Liver (tissue), 8 donors: ENCODE measurements at regions not wholly inside any gene's neighbourhood (a gene's known extent, or its start where the extent isn't known, plus 50 kb on each side); places are given as distances from the start of the nearest gene placed in this dataset.

Source experiments
- DNase-seq: peaks from one replicate; pipeline ENCODE4 v3.0.0-alpha.2; 2017; ENCODE audit warnings: low spot score
- H3K27ac ChIP-seq, 2 donors: one replicate each; pipeline ENCODE4 v1.7.0; 2013; ENCODE audit warnings: inconsistent platforms in 2 of 2, low read length in 2 of 2, control low read depth in 1 of 2, low read depth in 1 of 2, mild to moderate bottlenecking in 1 of 2
- H3K27me3 ChIP-seq, 4 donors: one replicate each; pipeline versions ENCODE4 v1.6.1 to v1.7.0; 2013; ENCODE audit warnings: low read length in 3 of 4, inconsistent platforms in 1 of 4, mild to moderate bottlenecking in 1 of 4, moderate library complexity in 1 of 4; ENCODE audit not compliant: control insufficient read depth in 4 of 4, insufficient read depth in 4 of 4
- H3K36me3 ChIP-seq, 4 donors: one replicate each; pipeline versions ENCODE4 v1.6.1 to v1.7.0; 2013; ENCODE audit warnings: low read length in 3 of 4, mild to moderate bottlenecking in 3 of 4, low read depth in 1 of 4, moderate library complexity in 1 of 4; ENCODE audit not compliant: control insufficient read depth in 4 of 4, insufficient read depth in 3 of 4
- H3K4me1 ChIP-seq, 4 donors: one replicate each; pipeline versions ENCODE4 v1.6.1 to v1.7.0; 2013; ENCODE audit warnings: low read length in 3 of 4, mild to moderate bottlenecking in 3 of 4, moderate library complexity in 1 of 4; ENCODE audit not compliant: control insufficient read depth in 4 of 4, insufficient read depth in 4 of 4
- H3K4me3 ChIP-seq, 3 donors: one replicate each; pipeline versions ENCODE4 v1.6.1 to v1.7.0; 2013; ENCODE audit warnings: low read length in 3 of 3, control low read depth in 1 of 3, low read depth in 1 of 3, mild to moderate bottlenecking in 1 of 3
- H3K9ac ChIP-seq, 2 donors: one replicate each; pipeline ENCODE4 v1.7.0; 2013; ENCODE audit warnings: low read length in 2 of 2, mild to moderate bottlenecking in 2 of 2, moderate library complexity in 2 of 2, control low read depth in 1 of 2, low read depth in 1 of 2
- H3K9me3 ChIP-seq, 4 donors: one replicate each; pipeline versions ENCODE4 v1.6.1 to v1.7.0; 2013; ENCODE audit warnings: low read length in 3 of 4; ENCODE audit not compliant: control insufficient read depth in 4 of 4
- EGR1 ChIP-seq, 2 donors: IDR thresholded peaks; 2 replicates each; pipeline ENCODE4 v1.6.1; 2016 to 2018; ENCODE audit warnings: antibody characterized with exemption in 2 of 2, low read depth in 2 of 2
- FOXA1 ChIP-seq: IDR thresholded peaks from 2 replicates; pipeline ENCODE4 v1.6.1; 2016; ENCODE audit warnings: antibody characterized with exemption
- FOXA2 ChIP-seq: IDR thresholded peaks from 2 replicates; pipeline ENCODE4 v1.6.1; 2016; ENCODE audit warnings: antibody characterized with exemption
- GABPA ChIP-seq, 2 donors: IDR thresholded peaks in 1 of 2; conservative IDR thresholded peaks in 1 of 2; 2 replicates each; pipeline ENCODE4 v1.6.1; 2016; ENCODE audit warnings: antibody characterized with exemption in 2 of 2, mild to moderate bottlenecking in 1 of 2, moderate library complexity in 1 of 2
- HNF4A ChIP-seq, 2 donors: conservative IDR thresholded peaks; 2 replicates each; pipeline ENCODE4 v1.6.1; 2016; ENCODE audit warnings: antibody characterized with exemption in 2 of 2, mild to moderate bottlenecking in 2 of 2
- HNF4G ChIP-seq: IDR thresholded peaks from 2 replicates; pipeline ENCODE4 v1.6.1; 2016; ENCODE audit warnings: antibody characterized with exemption
- JUND ChIP-seq, 2 donors: IDR thresholded peaks; 2 replicates each; pipeline ENCODE4 v1.6.1; 2016; ENCODE audit warnings: antibody characterized with exemption in 2 of 2
- MAX ChIP-seq: IDR thresholded peaks from 2 replicates; pipeline ENCODE4 v1.6.1; 2016; ENCODE audit warnings: antibody characterized with exemption
- NR2F2 ChIP-seq: IDR thresholded peaks from 2 replicates; pipeline ENCODE4 v1.6.1; 2016; ENCODE audit warnings: antibody characterized with exemption
- RAD21 ChIP-seq, 2 donors: IDR thresholded peaks; 2 replicates each; pipeline ENCODE4 v1.6.1; 2016; ENCODE audit warnings: antibody characterized with exemption in 2 of 2, mild to moderate bottlenecking in 2 of 2
- RXRA ChIP-seq, 2 donors: IDR thresholded peaks; 2 replicates each; pipeline ENCODE4 v1.6.1; 2017 to 2018; ENCODE audit warnings: antibody characterized with exemption in 2 of 2, mild to moderate bottlenecking in 1 of 2
- SP1 ChIP-seq: IDR thresholded peaks from 2 replicates; pipeline ENCODE4 v1.6.1; 2018; ENCODE audit warnings: antibody characterized with exemption, mild to moderate bottlenecking
- TAF1 ChIP-seq: conservative IDR thresholded peaks from 2 replicates; pipeline ENCODE4 v1.6.1; 2016; ENCODE audit warnings: antibody characterized with exemption, mild to moderate bottlenecking
- YY1 ChIP-seq: IDR thresholded peaks from 2 replicates; pipeline ENCODE4 v1.6.1; 2016; ENCODE audit warnings: antibody characterized with exemption, mild to moderate bottlenecking
- WGBS: extraction: QIAGEN DNeasy Blood & Tissue Kit; methylation state at CpG from one replicate; pipeline ENCODE4 v1.1.7; 2013; 5-methylcytosine and 5-hydroxymethylcytosine counted together
- TF ChIP-seq, protein P1 (sequence below): IDR thresholded peaks from 2 replicates; pipeline ENCODE4 v1.6.1; 2016; ENCODE audit warnings: antibody characterized with exemption, mild to moderate bottlenecking
- TF ChIP-seq, protein P2 (sequence below): IDR thresholded peaks from 2 replicates; pipeline ENCODE4 v1.6.1; 2016; ENCODE audit warnings: antibody characterized with exemption
- TF ChIP-seq, protein P3 (sequence below): IDR thresholded peaks from 2 replicates; pipeline ENCODE4 v1.6.1; 2016; ENCODE audit warnings: antibody characterized with exemption
- TF ChIP-seq, protein P4 (sequence below): fragments of 150-350 bp; IDR thresholded peaks from 2 replicates; pipeline ENCODE4 v1.5.1; 2017; ENCODE audit warnings: improper control_type of control experiment, low read depth, low read length; ENCODE audit not compliant: missing input control
- donor health status: healthy.
- donor health status: healthy.
- donor health status: healthy.
- donor health status: healthy.
- donor health status: healthy.

DNA sequence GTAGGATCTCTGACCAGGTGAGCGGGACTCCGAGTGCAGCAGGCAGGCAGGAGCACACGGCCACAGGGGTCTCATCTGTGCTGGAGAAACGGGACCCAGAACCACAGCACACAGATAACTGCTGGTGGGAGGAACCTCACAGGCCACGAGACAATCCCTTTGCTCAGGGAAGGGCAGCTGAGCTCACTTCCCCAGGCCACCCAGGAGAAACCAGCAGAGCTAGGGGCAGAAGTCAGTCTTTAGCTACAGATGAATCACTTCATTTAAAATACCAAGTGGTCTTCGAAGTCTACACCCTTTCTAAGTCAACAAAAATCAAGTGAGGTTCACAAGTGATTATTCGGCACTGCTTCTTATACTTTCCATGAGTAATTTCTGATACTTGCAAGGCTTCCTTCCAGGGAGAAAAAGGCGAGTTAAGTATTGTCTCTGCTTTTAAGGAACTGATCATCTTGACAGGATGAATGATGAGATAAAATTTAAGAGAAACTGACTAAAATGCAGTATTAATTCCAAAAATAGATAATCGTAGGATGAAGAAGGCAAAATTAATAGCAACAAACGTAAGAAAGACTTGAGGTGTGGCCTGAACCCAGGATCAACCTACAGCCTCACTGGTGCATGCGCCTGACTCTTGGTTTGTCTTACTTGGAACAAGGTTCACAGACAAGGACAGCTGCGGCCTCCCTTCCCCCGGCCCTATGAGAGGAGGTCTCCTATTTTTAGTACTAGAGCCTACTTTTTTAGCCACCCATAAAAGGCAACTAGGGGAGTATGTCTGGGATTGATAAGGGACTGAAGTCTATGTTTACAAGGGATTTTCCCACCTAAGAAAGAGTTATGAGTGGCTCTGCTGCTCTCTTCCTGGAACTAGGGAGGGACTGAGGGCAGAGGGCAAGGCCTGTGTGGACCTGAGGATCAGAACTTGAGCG is 233.6 kb downstream of the TTLL2 start (continued):
- TF ChIP-seq, protein P1, sequence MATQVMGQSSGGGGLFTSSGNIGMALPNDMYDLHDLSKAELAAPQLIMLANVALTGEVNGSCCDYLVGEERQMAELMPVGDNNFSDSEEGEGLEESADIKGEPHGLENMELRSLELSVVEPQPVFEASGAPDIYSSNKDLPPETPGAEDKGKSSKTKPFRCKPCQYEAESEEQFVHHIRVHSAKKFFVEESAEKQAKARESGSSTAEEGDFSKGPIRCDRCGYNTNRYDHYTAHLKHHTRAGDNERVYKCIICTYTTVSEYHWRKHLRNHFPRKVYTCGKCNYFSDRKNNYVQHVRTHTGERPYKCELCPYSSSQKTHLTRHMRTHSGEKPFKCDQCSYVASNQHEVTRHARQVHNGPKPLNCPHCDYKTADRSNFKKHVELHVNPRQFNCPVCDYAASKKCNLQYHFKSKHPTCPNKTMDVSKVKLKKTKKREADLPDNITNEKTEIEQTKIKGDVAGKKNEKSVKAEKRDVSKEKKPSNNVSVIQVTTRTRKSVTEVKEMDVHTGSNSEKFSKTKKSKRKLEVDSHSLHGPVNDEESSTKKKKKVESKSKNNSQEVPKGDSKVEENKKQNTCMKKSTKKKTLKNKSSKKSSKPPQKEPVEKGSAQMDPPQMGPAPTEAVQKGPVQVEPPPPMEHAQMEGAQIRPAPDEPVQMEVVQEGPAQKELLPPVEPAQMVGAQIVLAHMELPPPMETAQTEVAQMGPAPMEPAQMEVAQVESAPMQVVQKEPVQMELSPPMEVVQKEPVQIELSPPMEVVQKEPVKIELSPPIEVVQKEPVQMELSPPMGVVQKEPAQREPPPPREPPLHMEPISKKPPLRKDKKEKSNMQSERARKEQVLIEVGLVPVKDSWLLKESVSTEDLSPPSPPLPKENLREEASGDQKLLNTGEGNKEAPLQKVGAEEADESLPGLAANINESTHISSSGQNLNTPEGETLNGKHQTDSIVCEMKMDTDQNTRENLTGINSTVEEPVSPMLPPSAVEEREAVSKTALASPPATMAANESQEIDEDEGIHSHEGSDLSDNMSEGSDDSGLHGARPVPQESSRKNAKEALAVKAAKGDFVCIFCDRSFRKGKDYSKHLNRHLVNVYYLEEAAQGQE = no peak
- TF ChIP-seq NR2F2 (peak; percentile 85), YY1 (no peak), FOXA2 (no peak), RAD21 (IDR thresholded peaks at IDR 0.05) (peak in 1 of 2 donors; percentile 52), RXRA (IDR thresholded peaks at IDR 0.05) (peak; percentile 35 to 60), HNF4G (peak; percentile 38), HNF4A (conservative IDR thresholded peaks at IDR 0.05) (peak; percentile 72 to 86)

DNA sequence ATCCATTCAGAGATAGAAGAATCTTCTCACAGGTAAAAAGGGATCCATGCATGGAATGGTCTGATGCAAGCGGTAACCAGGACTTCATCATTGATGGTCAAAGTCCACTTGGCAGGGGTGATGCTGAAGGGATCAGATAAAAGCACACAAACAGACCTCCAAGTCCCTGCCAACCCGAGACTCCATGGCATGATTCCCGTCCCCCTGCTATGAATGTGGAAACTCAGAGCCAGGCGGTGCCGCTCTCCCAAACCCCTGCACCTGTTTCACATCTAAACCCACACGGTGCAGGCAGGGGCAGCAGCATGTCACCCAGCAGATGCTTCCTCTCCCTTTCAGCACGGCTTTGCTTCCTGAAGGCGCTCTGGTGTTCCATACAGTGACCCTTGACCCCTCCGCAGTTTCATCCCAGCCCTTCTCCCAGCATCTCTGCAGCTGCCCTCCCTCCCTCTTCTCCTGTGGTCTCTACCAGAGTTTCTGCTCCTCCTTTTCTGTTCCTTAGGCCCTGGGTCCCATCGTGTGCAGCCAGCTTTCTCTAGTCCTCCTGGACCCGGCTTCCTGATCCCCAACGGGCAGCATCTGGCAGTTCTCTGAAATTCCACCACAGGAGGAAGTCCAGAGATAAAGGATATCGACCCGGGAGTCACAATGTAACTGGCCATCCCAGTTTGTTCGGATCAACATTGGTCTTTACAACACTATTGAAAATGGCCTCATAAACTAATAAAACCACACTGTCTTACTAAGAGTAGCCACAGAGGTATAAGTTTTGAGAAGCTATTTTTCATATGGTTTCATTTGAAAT is 235.0 kb downstream of the TTLL2 start:
- Histone ChIP-seq H3K4me3 (peak overlapping the region; percentile 45 to 65 (median 46)), H3K27me3 (no peaks in the 10 kb centered on the region), H3K9me3 (no peaks in the 10 kb centered on the region), H3K9ac (peak overlapping the region in 1 of 2 donors; percentile 80), H3K27ac (peak overlapping the region; percentile 86), H3K4me1 (peaks cover 6 to 28% (median 22%) of the 10 kb centered on the region in 4 donors), H3K36me3 (no peaks in the 10 kb centered on the region)
- WGBS = 17% methylated on average over 15 of the region's 15 CpGs
- DNase-seq = peak; percentile 52
- TF ChIP-seq FOXA1 = peak; percentile 60
- TF ChIP-seq RAD21 (IDR thresholded peaks at IDR 0.05) = peak; percentile 50 to 57
- TF ChIP-seq MAX = peak; percentile 82
- TF ChIP-seq RXRA (IDR thresholded peaks at IDR 0.05) = peak; percentile 82 to 85
- TF ChIP-seq YY1 = peak; percentile 85
- TF ChIP-seq SP1 = peak; percentile 80
- peak in 1 of 2 donors; percentile 17 for TF ChIP-seq EGR1 (IDR thresholded peaks at IDR 0.05; ENCODE audit: low read depth in 2 of 2)
- TF ChIP-seq HNF4G = peak; percentile 84
- no peak for TF ChIP-seq GABPA (IDR thresholded peaks at IDR 0.05 in 1 of 2, conservative IDR thresholded peaks at IDR 0.05 in 1 of 2)
- TF ChIP-seq, protein P2, sequence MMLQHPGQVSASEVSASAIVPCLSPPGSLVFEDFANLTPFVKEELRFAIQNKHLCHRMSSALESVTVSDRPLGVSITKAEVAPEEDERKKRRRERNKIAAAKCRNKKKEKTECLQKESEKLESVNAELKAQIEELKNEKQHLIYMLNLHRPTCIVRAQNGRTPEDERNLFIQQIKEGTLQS = peak; percentile 82
- TF ChIP-seq, protein P3, sequence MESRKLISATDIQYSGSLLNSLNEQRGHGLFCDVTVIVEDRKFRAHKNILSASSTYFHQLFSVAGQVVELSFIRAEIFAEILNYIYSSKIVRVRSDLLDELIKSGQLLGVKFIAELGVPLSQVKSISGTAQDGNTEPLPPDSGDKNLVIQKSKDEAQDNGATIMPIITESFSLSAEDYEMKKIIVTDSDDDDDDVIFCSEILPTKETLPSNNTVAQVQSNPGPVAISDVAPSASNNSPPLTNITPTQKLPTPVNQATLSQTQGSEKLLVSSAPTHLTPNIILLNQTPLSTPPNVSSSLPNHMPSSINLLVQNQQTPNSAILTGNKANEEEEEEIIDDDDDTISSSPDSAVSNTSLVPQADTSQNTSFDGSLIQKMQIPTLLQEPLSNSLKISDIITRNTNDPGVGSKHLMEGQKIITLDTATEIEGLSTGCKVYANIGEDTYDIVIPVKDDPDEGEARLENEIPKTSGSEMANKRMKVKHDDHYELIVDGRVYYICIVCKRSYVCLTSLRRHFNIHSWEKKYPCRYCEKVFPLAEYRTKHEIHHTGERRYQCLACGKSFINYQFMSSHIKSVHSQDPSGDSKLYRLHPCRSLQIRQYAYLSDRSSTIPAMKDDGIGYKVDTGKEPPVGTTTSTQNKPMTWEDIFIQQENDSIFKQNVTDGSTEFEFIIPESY = no peak
- TF ChIP-seq JUND (IDR thresholded peaks at IDR 0.05) = peak; percentile 69 to 82
- TF ChIP-seq, protein P1 = peak; percentile 69
- no peak for TF ChIP-seq FOXA2
- TF ChIP-seq, protein P4, sequence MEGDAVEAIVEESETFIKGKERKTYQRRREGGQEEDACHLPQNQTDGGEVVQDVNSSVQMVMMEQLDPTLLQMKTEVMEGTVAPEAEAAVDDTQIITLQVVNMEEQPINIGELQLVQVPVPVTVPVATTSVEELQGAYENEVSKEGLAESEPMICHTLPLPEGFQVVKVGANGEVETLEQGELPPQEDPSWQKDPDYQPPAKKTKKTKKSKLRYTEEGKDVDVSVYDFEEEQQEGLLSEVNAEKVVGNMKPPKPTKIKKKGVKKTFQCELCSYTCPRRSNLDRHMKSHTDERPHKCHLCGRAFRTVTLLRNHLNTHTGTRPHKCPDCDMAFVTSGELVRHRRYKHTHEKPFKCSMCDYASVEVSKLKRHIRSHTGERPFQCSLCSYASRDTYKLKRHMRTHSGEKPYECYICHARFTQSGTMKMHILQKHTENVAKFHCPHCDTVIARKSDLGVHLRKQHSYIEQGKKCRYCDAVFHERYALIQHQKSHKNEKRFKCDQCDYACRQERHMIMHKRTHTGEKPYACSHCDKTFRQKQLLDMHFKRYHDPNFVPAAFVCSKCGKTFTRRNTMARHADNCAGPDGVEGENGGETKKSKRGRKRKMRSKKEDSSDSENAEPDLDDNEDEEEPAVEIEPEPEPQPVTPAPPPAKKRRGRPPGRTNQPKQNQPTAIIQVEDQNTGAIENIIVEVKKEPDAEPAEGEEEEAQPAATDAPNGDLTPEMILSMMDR = no peak
- TF ChIP-seq HNF4A (conservative IDR thresholded peaks at IDR 0.05) = peak; percentile 96 to 97
- TF ChIP-seq NR2F2 = peak; percentile 88
- TF ChIP-seq TAF1 = peak; percentile 80
